Neuron (in vitro differentiated cells): ENCODE measurements at regions not wholly inside any gene's neighbourhood (a gene's known extent, or its start where the extent isn't known, plus 50 kb on each side); places are given as distances from the start of the nearest gene placed in this dataset.
A peak's percentile ranks its signal among the peaks of the same experiment; 100 is the strongest.

ENCODE experiments used
- H2AFZ ChIP-seq: one replicate; pipeline ENCODE4 v1.6.1; 2013; ENCODE audit warnings: low read depth, mild to moderate bottlenecking, inconsistent platforms, low read length, moderate library complexity
- H3K27me3 ChIP-seq: one replicate; pipeline ENCODE4 v1.6.1; 2013; ENCODE audit warnings: low read length; ENCODE audit not compliant: insufficient read depth
- H3K36me3 ChIP-seq: one replicate; pipeline ENCODE4 v1.6.1; 2013; ENCODE audit warnings: low read length; ENCODE audit not compliant: insufficient read depth
- H3K4me1 ChIP-seq: one replicate; pipeline ENCODE4 v1.6.1; 2013; ENCODE audit warnings: low read length; ENCODE audit not compliant: insufficient read depth
- H3K4me3 ChIP-seq: 2 replicates; pipeline ENCODE4 v1.5.1; 2013; ENCODE audit warnings: mild to moderate bottlenecking, low read length, moderate library complexity
- H3K9me3 ChIP-seq: one replicate; pipeline ENCODE4 v1.6.1; 2013; ENCODE audit warnings: low read length

GRCh38 chr5:157915638-157916037 lies 56.7 kb upstream of the CLINT1 start:
- Histone ChIP-seq H2AFZ (no peak overlapping the region), H3K4me1 (peaks cover 11% of the 10 kb centered on the region), H3K9me3 (no peaks in the 10 kb centered on the region), H3K27me3 (no peaks in the 10 kb centered on the region), H3K36me3 (no peaks in the 10 kb centered on the region), H3K4me3 (no peak overlapping the region)

- H3K4me1 ChIP-seq: peaks cover 5% of the 10 kb centered on the region
- no peak overlapping the region for H2AFZ ChIP-seq
- no peak overlapping the region for H3K4me3 ChIP-seq
- H3K27me3 ChIP-seq: no peaks in the 10 kb centered on the region
- H3K36me3 ChIP-seq: no peaks in the 10 kb centered on the region
- no peaks in the 10 kb centered on the region for H3K9me3 ChIP-seq
These were observed 55.3 kb upstream of the CLINT1 start for GRCh38 chr5:157914151-157914788.

- H3K9me3 ChIP-seq: no peaks in the 10 kb centered on the region
- H3K36me3 ChIP-seq: no peaks in the 10 kb centered on the region
- H2AFZ ChIP-seq: no peak overlapping the region
- H3K27me3 ChIP-seq: no peaks in the 10 kb centered on the region
- H3K4me1 ChIP-seq: peaks cover 5% of the 10 kb centered on the region
- H3K4me3 ChIP-seq: no peak overlapping the region
These were observed 54.6 kb upstream of the CLINT1 start for GRCh38 chr5:157913575-157913974.

GRCh38 chr5:157912621-157913325 lies 53.8 kb upstream of the CLINT1 start:
- Histone ChIP-seq H3K27me3 (no peaks in the 10 kb centered on the region), H2AFZ (peak overlapping the region; percentile 24), H3K9me3 (no peaks in the 10 kb centered on the region), H3K4me1 (peaks cover 5% of the 10 kb centered on the region), H3K4me3 (no peak overlapping the region), H3K36me3 (no peaks in the 10 kb centered on the region)

DNA sequence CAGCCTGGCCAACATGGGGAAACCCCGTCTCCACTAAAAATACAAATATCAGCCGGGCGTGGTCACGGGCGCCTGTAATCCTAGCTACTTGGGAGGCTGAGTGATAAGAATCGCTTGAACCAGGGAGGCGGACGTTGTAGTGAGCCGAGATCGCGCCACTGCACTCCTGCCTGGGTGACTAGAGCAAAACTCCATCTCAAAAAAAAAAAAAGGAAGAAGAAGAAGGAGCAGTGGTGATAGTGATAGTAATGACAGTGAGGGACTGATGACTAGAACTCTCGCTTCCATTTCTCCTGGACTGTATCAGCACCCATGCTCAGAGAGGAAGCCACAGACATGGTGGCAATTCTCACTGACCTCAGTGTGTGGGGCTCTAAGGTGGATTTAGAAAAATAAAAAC lies 52.6 kb upstream of the CLINT1 start:
- Histone ChIP-seq H3K9me3 (no peaks in the 10 kb centered on the region), H3K27me3 (no peaks in the 10 kb centered on the region), H3K36me3 (no peaks in the 10 kb centered on the region), H3K4me1 (peaks cover 5% of the 10 kb centered on the region), H3K4me3 (no peak overlapping the region), H2AFZ (no peak overlapping the region)
